Progenitor cell of endocrine pancreas (in vitro differentiated cells): ENCODE measurements at regions not wholly inside any gene's neighbourhood (a gene's known extent, or its start where the extent isn't known, plus 50 kb on each side); places are given as distances from the start of the nearest gene placed in this dataset.

Source experiments
- DNase-seq: peaks from one replicate; pipeline ENCODE4 v3.0.0; 2021; ENCODE audit warnings: low spot score; ENCODE audit not compliant: unreplicated experiment
- H3K27ac Mint-ChIP-seq: 2 replicates; pipeline ENCODE4 v1.8.0; 2021; ENCODE audit warnings: mild to moderate bottlenecking, moderate library complexity, mixed read lengths
- H3K27me3 Mint-ChIP-seq: 2 replicates; pipeline ENCODE4 v1.8.0; 2021; ENCODE audit warnings: mixed read lengths
- H3K36me3 Mint-ChIP-seq: 2 replicates; pipeline ENCODE4 v1.8.0; 2022; ENCODE audit warnings: mixed read lengths; ENCODE audit not compliant: insufficient read depth
- H3K4me1 Mint-ChIP-seq: 2 replicates; pipeline ENCODE4 v1.8.0; 2021; ENCODE audit warnings: low read depth, mixed read lengths
- H3K4me3 Mint-ChIP-seq: 2 replicates; pipeline ENCODE4 v1.8.0; 2021; ENCODE audit warnings: low read depth, mild to moderate bottlenecking, moderate library complexity, mixed read lengths
- H3K9me3 Mint-ChIP-seq: 2 replicates; pipeline ENCODE4 v1.8.0; 2021; ENCODE audit warnings: low read depth, mixed read lengths
- TF ChIP-seq, protein P1 (sequence below): fragments of 200-600 bp; sonication (generic); IDR thresholded peaks from one replicate; pipeline ENCODE4 v1.5.0; 2021; ENCODE audit warnings: antibody characterized with exemption, mild to moderate bottlenecking; ENCODE audit not compliant: unreplicated experiment

DNA sequence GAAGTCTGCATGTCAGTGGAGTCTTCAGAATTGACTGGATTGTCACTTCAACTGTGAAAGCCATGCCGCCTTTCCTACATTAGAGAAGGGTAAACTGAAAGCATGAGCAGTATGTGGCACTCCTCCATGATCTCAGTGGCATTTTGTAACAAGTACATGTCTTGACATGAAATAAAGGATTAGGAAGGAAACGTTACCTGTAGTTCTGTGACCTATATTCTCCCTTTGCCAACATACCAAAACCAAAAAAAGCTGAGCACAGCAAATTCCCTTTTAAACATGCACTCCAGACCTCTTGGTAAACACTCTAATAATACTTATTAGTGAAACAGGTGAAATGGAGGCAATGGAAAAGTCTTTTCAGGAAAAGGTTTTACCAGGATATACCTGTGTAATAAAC lies 344.2 kb downstream of the GRIA2 start:
- Mint-ChIP-seq H3K9me3 (no peaks in the 10 kb centered on the region), H3K27ac (no peak overlapping the region), H3K36me3 (no peaks in the 10 kb centered on the region), H3K27me3 (no peaks in the 10 kb centered on the region), H3K4me1 (no peaks in the 10 kb centered on the region), H3K4me3 (no peak overlapping the region)
- no peak for DNase-seq
- TF ChIP-seq, protein P1, sequence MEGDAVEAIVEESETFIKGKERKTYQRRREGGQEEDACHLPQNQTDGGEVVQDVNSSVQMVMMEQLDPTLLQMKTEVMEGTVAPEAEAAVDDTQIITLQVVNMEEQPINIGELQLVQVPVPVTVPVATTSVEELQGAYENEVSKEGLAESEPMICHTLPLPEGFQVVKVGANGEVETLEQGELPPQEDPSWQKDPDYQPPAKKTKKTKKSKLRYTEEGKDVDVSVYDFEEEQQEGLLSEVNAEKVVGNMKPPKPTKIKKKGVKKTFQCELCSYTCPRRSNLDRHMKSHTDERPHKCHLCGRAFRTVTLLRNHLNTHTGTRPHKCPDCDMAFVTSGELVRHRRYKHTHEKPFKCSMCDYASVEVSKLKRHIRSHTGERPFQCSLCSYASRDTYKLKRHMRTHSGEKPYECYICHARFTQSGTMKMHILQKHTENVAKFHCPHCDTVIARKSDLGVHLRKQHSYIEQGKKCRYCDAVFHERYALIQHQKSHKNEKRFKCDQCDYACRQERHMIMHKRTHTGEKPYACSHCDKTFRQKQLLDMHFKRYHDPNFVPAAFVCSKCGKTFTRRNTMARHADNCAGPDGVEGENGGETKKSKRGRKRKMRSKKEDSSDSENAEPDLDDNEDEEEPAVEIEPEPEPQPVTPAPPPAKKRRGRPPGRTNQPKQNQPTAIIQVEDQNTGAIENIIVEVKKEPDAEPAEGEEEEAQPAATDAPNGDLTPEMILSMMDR: no peak

DNA sequence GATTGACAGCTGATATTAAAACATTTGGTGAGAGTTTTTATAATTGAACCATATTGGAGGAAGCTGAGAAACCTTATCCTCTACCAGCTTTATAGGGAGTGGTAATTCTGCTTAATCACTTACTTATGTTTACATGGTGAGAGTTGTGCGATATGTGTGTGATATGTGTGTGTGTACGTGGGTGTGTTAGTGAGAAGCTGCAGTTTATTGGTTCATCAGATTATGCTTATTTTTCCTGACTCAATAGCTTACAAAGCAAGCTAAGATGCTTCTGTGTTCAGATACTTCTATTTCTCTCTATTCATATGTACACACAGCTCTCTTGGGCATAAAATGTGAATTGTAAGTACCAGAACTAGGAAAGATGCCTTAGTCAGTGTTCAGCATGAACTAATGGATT lies 343.7 kb downstream of the GRIA2 start:
- no peaks in the 10 kb centered on the region for H3K9me3 Mint-ChIP-seq
- TF ChIP-seq, protein P1: no peak
- no peak overlapping the region for H3K27ac Mint-ChIP-seq
- no peak overlapping the region for H3K4me3 Mint-ChIP-seq
- no peak for DNase-seq
- H3K4me1 Mint-ChIP-seq: no peaks in the 10 kb centered on the region
- no peaks in the 10 kb centered on the region for H3K36me3 Mint-ChIP-seq
- no peaks in the 10 kb centered on the region for H3K27me3 Mint-ChIP-seq

- no peak for DNase-seq
Observed at GRCh38 chr4:157558016-157558415, 337.5 kb downstream of the GRIA2 start.

DNA sequence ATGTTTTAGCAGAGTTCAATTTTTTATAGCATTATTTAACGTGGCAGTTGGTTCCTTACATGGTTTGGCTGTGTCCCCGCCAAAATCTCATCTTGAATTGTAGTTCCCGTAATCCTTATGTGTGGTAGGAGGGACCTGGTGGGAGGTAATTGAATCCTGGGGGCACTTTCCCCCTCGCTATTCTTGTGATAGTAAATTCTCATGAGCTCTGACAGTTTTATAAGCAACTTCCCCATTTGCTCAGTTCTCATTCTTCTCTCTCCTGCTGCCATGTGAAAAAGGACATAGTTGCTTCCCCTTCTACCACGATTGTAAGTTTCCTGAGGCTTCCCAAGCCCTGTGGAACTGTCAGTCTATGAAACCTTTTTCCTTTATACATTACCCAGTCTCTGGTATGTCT lies 329.5 kb downstream of the GRIA2 start:
- H3K27me3 Mint-ChIP-seq: no peaks in the 10 kb centered on the region
- no peaks in the 10 kb centered on the region for H3K4me1 Mint-ChIP-seq
- no peaks in the 10 kb centered on the region for H3K36me3 Mint-ChIP-seq
- no peak overlapping the region for H3K4me3 Mint-ChIP-seq
- no peak overlapping the region for H3K27ac Mint-ChIP-seq
- DNase-seq: no peak
- no peaks in the 10 kb centered on the region for H3K9me3 Mint-ChIP-seq
- TF ChIP-seq, protein P1: no peak

More at GRCh38 chr4:157558016-157558415, 337.5 kb downstream of the GRIA2 start:
- no peaks in the 10 kb centered on the region for H3K9me3 Mint-ChIP-seq
- TF ChIP-seq, protein P1: no peak
- H3K36me3 Mint-ChIP-seq: no peaks in the 10 kb centered on the region
- no peaks in the 10 kb centered on the region for H3K4me1 Mint-ChIP-seq
- H3K27ac Mint-ChIP-seq: no peak overlapping the region
- no peaks in the 10 kb centered on the region for H3K27me3 Mint-ChIP-seq
- H3K4me3 Mint-ChIP-seq: no peak overlapping the region

- TF ChIP-seq, protein P1: no peak
- no peak overlapping the region for H3K27ac Mint-ChIP-seq
- peaks cover 35% of the 10 kb centered on the region for H3K9me3 Mint-ChIP-seq
- H3K27me3 Mint-ChIP-seq: no peaks in the 10 kb centered on the region
- H3K4me3 Mint-ChIP-seq: no peak overlapping the region
- DNase-seq: no peak
- H3K4me1 Mint-ChIP-seq: no peaks in the 10 kb centered on the region
- no peaks in the 10 kb centered on the region for H3K36me3 Mint-ChIP-seq
Observed at GRCh38 chr4:157527954-157528353, 307.4 kb downstream of the GRIA2 start.
